ELF-1 (cell line): ENCODE measurements at regions not wholly inside any gene's neighbourhood (a gene's known extent, or its start where the extent isn't known, plus 50 kb on each side); places are given as distances from the start of the nearest gene placed in this dataset.

Source experiments
- DNase-seq: peaks from one replicate; pipeline ENCODE4 v3.0.0-alpha.2; 2016; ENCODE audit warnings: low read depth, low spot score

DNA sequence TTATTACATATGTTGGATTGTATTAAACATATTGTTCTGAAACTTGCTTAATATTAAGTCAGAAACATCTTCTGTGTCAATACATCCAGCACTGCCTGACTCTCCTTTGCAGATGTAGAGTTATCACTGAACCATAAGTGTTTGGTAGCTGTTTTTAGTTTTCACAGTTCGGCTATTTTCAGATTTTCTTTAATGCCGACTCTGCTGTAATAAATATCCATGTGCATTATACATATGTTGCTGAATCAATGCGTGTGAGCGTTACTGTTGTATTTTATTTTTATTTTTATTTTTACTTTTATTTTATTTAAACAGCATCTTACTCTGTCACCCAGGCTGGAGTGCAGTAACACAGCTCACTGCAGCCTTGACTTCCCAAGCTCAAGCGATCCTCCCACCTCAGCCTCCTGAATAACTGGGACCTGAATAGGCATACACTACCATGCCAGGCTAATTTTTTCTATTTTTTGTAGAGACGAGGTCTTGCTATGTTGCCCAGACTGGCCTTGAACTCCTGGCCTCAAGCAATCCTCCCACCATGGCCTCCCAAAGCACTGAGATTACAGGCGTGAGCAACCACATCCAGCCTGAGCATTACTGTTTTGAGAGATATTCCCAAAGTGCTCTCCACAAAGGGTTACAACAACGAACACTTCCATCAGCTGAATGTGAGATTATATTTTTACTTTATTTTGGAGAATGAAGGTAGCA is 50.7 kb upstream of the NOCT start:
- DNase-seq: no peak

DNA sequence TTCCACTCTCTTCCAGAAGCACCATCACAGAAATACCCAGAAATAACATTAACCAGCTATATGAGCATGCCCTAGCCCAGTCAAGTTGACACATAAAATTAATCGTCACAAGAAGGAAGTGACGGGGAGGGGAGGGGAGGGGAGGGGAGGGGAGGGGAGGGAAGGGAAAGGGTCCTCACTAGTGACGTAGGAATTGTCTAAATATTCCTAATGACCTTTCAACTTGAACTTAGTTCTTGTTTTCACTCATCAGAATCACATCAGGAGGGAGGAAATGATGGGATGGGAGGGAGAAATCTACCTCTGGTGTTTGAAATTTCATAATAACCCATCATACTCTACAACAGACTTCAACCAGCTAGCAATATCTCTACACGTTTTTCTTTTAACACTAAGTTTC is 52.2 kb upstream of the NOCT start:
- no peak for DNase-seq

DNA sequence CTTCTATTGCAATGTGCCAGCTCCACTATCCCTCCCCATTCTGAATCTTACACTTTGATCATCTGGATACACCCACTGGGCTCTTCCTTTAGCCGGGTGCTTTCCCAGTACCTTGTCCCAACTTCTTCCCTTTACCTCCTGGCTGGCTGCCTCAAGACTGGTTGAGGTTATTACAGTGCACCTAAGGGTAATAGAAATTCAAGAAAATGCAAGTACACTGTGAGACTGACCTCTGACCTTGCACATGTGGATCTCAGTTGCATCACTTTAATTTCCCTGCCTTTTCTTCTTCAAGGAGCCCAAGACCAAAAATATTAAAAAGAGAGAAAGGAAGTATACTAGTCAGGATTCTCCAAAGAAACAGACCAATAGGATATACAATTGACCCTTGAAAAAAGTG is 53.9 kb upstream of the NOCT start:
- DNase-seq: no peak

- DNase-seq: no peak
Measured at GRCh38 chr4:138961129-138961528, 54.5 kb upstream of the NOCT start.

DNA sequence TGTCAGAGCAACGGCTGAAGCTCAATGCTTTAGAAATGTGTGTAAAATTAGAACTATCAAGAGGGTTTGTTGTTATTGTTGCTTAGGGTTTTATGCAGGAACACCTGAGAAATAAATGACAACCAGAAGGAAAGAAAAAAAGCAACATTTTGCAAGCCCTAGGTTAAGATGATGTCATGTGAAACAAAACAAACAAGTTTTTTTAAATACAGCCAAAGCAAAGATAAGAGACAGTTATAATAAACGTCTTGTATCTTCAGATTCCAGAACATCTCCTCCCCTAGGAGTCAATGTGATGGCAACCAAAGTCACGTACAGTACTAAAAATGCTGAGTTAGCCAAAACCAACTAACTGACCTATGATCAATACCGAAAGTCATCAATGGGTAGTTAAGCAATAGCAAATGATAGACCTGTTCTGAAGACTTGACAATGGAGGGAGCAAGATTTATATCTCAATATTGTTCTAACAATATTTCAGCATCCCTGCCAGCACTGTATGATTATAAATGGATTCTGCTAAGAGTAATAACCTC is 55.3 kb upstream of the NOCT start:
- DNase-seq: no peak

DNA sequence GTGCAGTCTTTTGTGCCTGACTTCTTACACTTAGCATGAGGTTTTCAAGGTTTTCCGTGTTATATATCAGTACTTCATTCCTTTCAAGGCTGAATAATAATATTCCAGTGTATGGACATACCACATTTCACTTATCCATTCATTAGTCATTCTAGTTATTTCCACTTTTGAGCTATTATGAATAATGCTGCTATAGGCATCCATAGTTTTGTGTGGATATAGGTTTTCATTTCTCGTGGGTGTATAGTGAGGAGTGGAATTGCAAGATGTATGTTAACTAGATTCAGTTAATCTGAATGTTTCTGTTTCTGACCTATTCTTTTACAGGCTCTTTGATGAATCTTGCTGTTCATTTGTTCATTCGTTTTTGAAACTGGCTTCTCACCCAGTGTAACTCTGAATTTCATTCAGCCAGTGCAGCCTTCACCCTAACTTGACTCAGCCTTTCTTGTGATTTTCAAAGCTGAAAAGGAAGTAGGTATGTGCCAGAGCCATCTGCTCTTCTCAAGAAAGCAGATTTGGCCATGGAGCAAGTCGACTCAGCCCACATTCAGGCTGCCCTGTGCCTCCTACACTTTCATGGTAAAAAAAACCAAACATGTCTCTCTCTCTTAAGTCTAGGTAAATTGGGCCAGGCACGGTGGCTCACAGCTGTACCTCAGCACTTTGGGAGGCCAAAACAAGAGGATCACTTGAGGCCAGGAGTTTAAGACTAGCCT is 56.3 kb upstream of the NOCT start:
- no peak for DNase-seq

DNA sequence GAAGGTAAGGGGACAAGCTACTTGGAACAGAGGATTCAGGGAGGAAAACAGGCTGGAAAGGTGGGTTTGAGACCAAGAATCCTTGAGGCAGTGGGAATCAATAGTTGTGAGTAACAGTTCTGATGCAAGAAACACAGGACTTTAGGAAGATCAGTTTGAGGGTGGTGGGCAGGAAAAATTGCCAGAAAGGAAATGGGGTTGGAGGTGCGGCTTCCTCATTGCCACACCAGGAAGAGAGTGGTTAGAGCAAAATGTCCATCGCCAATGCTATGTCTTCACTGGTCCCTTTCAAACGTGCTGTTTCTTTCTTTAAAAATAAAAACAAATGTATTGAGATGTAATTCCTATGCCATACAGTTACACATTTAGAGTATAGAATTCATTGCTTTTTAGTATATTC is 57.1 kb upstream of the NOCT start:
- no peak for DNase-seq

DNA sequence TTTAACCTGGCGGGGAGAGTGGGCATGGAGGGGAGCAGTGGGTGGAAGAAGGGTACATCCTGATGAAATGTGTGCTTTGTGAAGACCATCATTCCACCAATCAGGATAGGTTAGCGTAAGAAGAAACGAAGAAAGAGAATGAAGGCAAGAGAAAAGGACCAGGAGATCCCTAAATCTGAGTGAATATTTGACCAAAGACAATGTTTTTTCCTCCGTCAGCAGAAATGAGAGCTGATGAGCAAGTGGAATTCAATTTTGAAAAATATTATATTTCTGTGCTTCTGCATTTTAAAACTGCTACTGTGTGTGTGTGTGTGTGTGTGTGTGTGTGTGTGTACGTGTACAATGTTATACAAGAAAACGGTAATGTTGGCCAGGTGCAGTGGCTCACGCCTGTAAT is 58.3 kb upstream of the NOCT start:
- DNase-seq: no peak

GRCh38 chr4:138954428-138954827 is 61.2 kb upstream of the NOCT start:
- no peak for DNase-seq

DNA sequence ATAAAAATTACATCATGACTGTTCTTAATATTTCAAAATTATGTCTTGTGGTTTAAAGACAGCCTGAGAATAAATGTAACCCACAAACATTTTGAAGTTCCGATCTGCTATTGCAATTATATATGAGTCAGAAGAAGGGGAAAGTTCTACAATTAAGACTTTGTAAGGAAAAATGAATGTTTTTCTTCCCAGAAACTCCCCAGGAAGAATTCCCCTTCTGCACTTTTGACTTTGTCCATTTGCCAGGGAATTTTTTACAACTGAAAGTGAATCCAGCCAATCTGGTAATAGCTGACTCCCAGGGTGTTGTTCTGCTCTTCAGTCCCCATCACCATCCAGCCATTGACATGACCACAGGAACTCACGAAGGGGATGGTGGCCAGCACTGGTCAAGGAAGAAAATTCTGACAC is 61.6 kb upstream of the NOCT start:
- DNase-seq: no peak

- no peak for DNase-seq
Measured at GRCh38 chr4:138952411-138952810, 63.2 kb upstream of the NOCT start.

- no peak for DNase-seq
Measured at GRCh38 chr4:138951764-138952163, 63.8 kb upstream of the NOCT start.

GRCh38 chr4:138949866-138950265 is 65.7 kb upstream of the NOCT start:
- peak; percentile 67 for DNase-seq

- DNase-seq: peak; percentile 68
Measured at GRCh38 chr4:138948918-138949317, 66.7 kb upstream of the NOCT start.

- no peak for DNase-seq
Measured at GRCh38 chr4:138946306-138946705, 69.3 kb upstream of the NOCT start.

DNA sequence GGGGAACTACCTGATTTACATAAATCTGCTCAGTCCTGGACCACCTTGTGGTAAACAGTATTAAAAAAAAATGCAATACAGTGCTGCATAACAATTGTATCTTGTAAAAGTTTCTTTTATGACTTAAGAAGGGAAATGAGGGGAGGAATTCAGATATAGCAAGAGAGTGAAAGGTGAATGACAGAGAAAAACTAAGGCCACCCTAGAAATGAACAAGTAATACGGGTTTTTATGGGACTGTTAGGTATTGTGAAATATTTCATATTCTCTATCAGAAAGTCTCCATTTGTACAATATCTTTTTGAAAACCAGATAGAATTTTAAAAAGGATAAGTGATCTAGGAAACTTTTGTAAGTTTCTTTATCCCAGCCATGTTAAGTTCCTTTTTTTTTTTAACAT is 69.7 kb upstream of the NOCT start:
- no peak for DNase-seq

DNA sequence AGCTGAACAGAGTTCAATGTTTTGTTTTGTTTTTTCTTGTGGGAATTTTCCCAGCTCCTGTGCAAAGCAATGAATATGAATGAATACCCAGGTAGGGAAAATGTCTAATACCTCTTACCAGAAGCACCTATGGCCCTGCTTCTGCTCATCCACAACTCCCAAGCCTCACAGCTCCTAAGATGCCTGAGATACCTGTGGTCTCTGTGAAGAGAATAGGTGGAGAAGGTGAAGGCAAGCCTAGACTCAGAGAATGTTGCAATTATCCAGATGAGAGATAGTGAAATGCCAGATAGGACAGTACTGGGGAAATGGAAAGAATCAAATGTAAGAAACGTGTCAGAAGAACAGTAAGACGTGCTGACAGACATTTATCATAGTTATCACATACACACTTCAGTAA is 70.2 kb upstream of the NOCT start:
- DNase-seq: peak; percentile 3

DNA sequence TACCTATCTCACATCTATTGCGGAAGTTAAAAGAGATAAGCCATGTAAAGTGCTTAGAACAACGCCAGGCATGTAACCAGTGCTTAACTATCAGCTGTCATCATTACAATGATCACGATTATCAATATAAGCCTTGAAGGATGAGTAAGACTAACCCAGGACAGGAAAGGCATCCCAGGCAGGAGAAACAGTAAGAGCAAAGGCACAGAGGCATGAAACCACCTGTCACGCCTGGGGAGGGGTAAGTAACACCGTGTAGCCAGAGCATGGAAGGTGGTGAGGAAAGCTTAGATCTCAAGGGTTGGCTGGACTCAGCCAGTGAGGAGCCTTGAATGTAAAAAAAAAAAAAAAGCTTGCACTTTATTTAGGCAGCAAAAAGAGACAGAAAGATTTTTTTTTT is 71.7 kb upstream of the NOCT start:
- no peak for DNase-seq

DNA sequence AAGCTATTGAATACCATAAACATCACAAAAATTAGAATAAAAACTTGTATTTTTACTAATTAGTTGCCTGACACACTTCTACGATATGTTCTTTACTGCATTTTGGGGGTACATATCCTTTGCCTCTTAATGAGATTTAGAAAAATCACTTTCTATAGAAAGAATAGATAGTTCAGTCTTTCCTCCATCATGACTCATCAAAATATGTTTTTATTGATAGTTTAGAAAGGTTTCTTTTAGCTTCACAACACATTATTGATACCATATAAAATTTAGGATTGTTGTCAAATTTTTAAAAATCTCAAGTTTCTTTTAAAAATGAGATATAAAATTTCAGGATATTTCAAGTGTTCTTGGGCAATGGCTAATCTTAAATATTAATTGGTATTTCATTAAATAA is 74.5 kb upstream of the NOCT start:
- DNase-seq: no peak

DNA sequence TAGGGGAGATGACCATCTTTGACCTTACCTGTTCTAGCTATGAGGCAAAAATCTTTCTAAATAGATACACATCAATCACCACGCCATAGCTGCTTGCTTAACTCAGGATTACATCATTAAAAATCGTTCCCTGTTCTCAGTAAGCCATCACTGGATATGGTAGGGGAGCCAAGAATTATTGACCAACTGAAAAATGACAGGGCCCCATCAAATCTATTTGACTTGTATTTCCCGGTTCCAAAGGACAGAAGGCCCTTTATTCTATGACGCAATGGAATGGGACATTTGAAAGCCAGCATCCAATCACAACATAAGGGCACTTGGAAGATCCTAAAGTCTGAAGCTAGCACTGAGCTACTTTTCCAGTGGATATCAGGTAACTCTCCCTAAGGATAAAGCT is 75.6 kb upstream of the NOCT start:
- no peak for DNase-seq

DNA sequence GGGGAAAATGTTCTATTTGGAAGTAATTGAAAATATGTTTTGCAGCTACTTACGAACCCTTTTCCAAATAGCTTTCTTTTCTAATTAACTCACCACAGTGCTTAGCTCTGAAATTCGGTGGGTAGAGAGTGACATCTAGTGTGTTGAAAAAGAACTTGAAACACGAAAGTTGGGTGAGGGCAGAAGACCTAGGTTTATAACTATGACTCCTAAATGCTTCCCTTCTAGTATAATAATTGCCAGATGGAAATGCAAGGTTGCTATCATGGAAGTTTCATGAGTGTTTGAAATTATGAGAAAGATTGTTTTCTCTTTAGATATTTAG is 77.3 kb upstream of the NOCT start:
- peak; percentile 28 for DNase-seq

DNA sequence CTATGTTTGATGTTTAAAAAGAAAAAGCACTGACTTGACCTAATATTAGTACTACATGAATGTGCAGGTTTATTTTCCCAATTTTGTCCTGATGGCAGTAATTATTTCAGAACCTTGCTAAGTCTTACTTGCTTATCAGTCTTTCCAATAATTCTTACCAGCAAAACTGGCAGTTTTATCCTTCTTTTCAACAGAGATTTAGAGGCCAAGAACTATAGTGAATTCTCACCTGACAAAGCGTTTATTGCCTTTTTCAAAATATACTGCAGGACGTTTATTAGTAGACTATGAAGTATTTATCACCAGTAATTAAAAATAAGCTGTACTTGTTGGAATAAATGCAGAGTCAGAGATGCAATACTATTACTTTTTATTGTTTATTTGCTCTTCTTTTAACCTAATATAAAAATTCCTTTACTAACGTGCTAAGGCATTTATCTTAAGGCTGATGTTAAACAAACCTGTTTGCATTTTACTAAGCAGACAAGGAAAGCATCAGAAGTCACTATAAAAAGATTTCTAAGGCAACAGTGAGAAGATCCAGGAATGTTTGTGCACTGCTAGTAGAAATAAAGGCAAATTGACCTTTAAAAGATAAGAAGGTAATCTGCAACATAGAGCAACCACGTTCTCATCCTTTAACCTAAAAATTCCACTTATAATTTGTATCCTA is 80.3 kb upstream of the NOCT start:
- DNase-seq: no peak

DNA sequence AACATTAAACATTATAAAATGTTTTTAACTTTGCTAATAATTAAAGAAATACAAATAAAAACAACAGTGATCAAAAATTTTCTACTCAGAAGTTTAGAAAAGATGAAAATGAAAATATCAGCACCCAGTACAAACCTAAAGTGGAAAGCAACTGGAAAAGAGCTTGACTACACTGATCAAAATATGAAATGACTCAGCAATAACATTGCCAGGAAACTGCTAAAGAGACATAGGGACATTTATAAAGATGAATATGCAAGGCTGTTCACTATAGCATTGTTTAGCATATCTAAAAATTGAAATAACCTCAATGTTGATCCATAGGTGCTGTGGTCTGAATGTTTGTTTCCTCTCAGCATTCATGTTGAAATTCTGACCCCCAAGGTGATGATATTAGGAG is 88.5 kb upstream of the NOCT start:
- no peak for DNase-seq
